Right forelimb (tissue), 1 donor: ENCODE measurements at regions not wholly inside any gene's neighbourhood (a gene's known extent, or its start where the extent isn't known, plus 50 kb on each side); places are given as distances from the start of the nearest gene placed in this dataset.

Source experiments
- DNase-seq: peaks from one replicate; pipeline ENCODE4 v3.0.0-alpha.2; 2018

GRCh38 chr2:53021292-53021691 is 746.3 kb upstream of the CHAC2 start:
- no peak for DNase-seq

- DNase-seq: no peak
Observed at GRCh38 chr2:53018825-53019425, 748.7 kb upstream of the CHAC2 start.

- no peak for DNase-seq
Observed at GRCh38 chr2:53006980-53007379, 760.6 kb upstream of the CHAC2 start.

- DNase-seq: no peak
Observed at GRCh38 chr2:53004413-53004812, 763.2 kb upstream of the CHAC2 start.

- no peak for DNase-seq
Observed at GRCh38 chr2:52995424-52995823, 772.2 kb upstream of the CHAC2 start.

GRCh38 chr2:52976143-52976949 is 791.3 kb upstream of the CHAC2 start:
- DNase-seq: no peak

- DNase-seq: no peak
Observed at GRCh38 chr2:52974127-52974526, 793.5 kb upstream of the CHAC2 start.

GRCh38 chr2:52970642-52971041 is 797.0 kb upstream of the CHAC2 start:
- DNase-seq: no peak

GRCh38 chr2:52968043-52968442 is 799.6 kb upstream of the CHAC2 start:
- DNase-seq: no peak

GRCh38 chr2:52964916-52965530 is 802.6 kb upstream of the CHAC2 start:
- DNase-seq: no peak

- DNase-seq: no peak
Observed at GRCh38 chr2:52961403-52961802, 806.2 kb upstream of the CHAC2 start.

- no peak for DNase-seq
Observed at GRCh38 chr2:52960881-52961280, 806.7 kb upstream of the CHAC2 start.

GRCh38 chr2:52959801-52960200 is 807.8 kb upstream of the CHAC2 start:
- DNase-seq: no peak

- no peak for DNase-seq
Observed at GRCh38 chr2:52956766-52957165, 810.8 kb upstream of the CHAC2 start.

GRCh38 chr2:52956118-52956517 is 811.5 kb upstream of the CHAC2 start:
- no peak for DNase-seq

GRCh38 chr2:52955079-52955478 is 812.5 kb upstream of the CHAC2 start:
- no peak for DNase-seq

- DNase-seq: no peak
Observed at GRCh38 chr2:52940101-52940500, 827.5 kb upstream of the CHAC2 start.

GRCh38 chr2:52939250-52939649 is 828.4 kb upstream of the CHAC2 start:
- no peak for DNase-seq

- no peak for DNase-seq
Observed at GRCh38 chr2:52936029-52936428, 831.6 kb upstream of the CHAC2 start.

GRCh38 chr2:52934920-52935640 is 832.5 kb upstream of the CHAC2 start:
- no peak for DNase-seq

GRCh38 chr2:52934323-52934898 is 833.2 kb upstream of the CHAC2 start:
- no peak for DNase-seq

- DNase-seq: no peak
Observed at GRCh38 chr2:52933878-52934277, 833.7 kb upstream of the CHAC2 start.

- DNase-seq: no peak
Observed at GRCh38 chr2:52931660-52932059, 835.9 kb upstream of the CHAC2 start.
